Middle frontal gyrus (tissue), 1 donor: ENCODE measurements at regions not wholly inside any gene's neighbourhood (a gene's known extent, or its start where the extent isn't known, plus 50 kb on each side); places are given as distances from the start of the nearest gene placed in this dataset.
A peak's percentile ranks its signal among the peaks of the same experiment; 100 is the strongest.
"Not testable (repeated sequence)": the region's sequence is repeated elsewhere in the genome, so short reads cannot be mapped to it uniquely, and the experiment has no call there.

Experiments used
- DNase-seq: peaks from one replicate; pipeline ENCODE4 v3.0.0-alpha.2; 2015; ENCODE audit warnings: low spot score; ENCODE audit errors: extremely low spot score

- DNase-seq: no peak
These were observed 83.3 kb upstream of the SLC30A5 start for GRCh38 chr5:69010476-69010875.

GRCh38 chr5:69011910-69012309, 81.9 kb upstream of the SLC30A5 start:
- no peak for DNase-seq

- no peak for DNase-seq
These were observed 80.3 kb upstream of the SLC30A5 start for GRCh38 chr5:69013481-69013880.

GRCh38 chr5:69014007-69014406, 79.8 kb upstream of the SLC30A5 start:
- not testable (repeated sequence) for DNase-seq

- no peak for DNase-seq
These were observed 74.0 kb upstream of the SLC30A5 start for GRCh38 chr5:69019668-69020375.

GRCh38 chr5:69024241-69024651, 69.6 kb upstream of the SLC30A5 start:
- DNase-seq: no peak

GRCh38 chr5:69029292-69029691, 64.5 kb upstream of the SLC30A5 start:
- DNase-seq: no peak

- no peak for DNase-seq
These were observed 63.3 kb upstream of the SLC30A5 start for GRCh38 chr5:69030358-69031062.

- DNase-seq: no peak
These were observed 61.8 kb upstream of the SLC30A5 start for GRCh38 chr5:69032009-69032408.

GRCh38 chr5:69033690-69034089, 60.1 kb upstream of the SLC30A5 start:
- no peak for DNase-seq

GRCh38 chr5:69034898-69035297, 58.9 kb upstream of the SLC30A5 start:
- DNase-seq: no peak

- no peak for DNase-seq
These were observed 58.1 kb upstream of the SLC30A5 start for GRCh38 chr5:69035665-69036064.

- no peak for DNase-seq
These were observed 55.3 kb upstream of the SLC30A5 start for GRCh38 chr5:69038539-69038938.

GRCh38 chr5:69039829-69040228, 54.0 kb upstream of the SLC30A5 start:
- no peak for DNase-seq

GRCh38 chr5:69042500-69042899, 51.3 kb upstream of the SLC30A5 start:
- DNase-seq: no peak

GRCh38 chr5:69042915-69043654, 50.7 kb upstream of the SLC30A5 start:
- DNase-seq: peak; percentile 73

- no peak for DNase-seq
These were observed 50.2 kb upstream of the SLC30A5 start for GRCh38 chr5:69043655-69043996.
